ENCODE measurements at regions not wholly inside any gene's neighbourhood (a gene's known extent, or its start where the extent isn't known, plus 50 kb on each side); places are given as distances from the start of the nearest gene placed in this dataset.

- H3K27me3 ChIP-seq, result no peaks in the 10 kb centered on the region
These were observed 108.7 kb upstream of the NFIA start for GRCh38 chr1:60973668-60974067.

GRCh38 chr1:60972841-60973364, 109.5 kb upstream of the NFIA start:
- Histone ChIP-seq H3K27me3 (no peaks in the 10 kb centered on the region), H3K27ac (no peak overlapping the region), H3K9me3 (no peaks in the 10 kb centered on the region), H3K4me3 (ENCODE audit: low read depth in 1 of 2, low read length in 1 of 2) (no peak overlapping the region), H3K36me3 (no peaks in the 10 kb centered on the region), H3K4me1 (ENCODE audit: control insufficient read depth in 1 of 2, insufficient read depth in 1 of 2, low read depth in 1 of 2, low read length in 1 of 2) (no peaks in the 10 kb centered on the region)
- TF ChIP-seq CTCF (IDR thresholded peaks at IDR 0.05), result no peak

More at GRCh38 chr1:60973668-60974067, 108.7 kb upstream of the NFIA start:
- H3K4me3 ChIP-seq (ENCODE audit: low read depth in 1 of 2, low read length in 1 of 2), result no peak overlapping the region
- no peaks in the 10 kb centered on the region for H3K9me3 ChIP-seq
- no peak for TF ChIP-seq CTCF (IDR thresholded peaks at IDR 0.05)
- no peaks in the 10 kb centered on the region for H3K4me1 ChIP-seq (ENCODE audit: control insufficient read depth in 1 of 2, insufficient read depth in 1 of 2, low read depth in 1 of 2, low read length in 1 of 2)
- H3K36me3 ChIP-seq, result no peaks in the 10 kb centered on the region
- H3K27ac ChIP-seq, result no peak overlapping the region

DNA sequence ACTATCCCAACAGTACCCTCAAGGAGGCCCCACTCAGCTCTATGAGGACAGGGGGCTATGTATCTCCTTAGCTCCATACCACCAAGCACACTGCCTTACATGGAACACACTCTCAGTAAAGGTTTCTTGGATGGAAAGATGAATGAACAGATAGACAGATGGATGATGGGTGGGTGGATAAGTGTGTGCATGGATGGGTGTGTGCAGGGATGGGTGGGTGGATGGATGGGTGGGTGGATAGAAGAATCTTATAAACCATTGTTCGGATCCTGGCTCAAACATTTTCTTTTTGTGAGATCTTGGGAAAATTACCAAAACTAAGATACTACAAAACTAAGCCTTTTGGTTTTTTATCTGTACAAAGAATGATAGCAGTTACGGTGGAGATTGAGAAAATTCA, 111.0 kb upstream of the NFIA start:
- H3K9me3 ChIP-seq, result no peaks in the 10 kb centered on the region
- H3K27ac ChIP-seq, result no peak overlapping the region
- H3K27me3 ChIP-seq, result no peaks in the 10 kb centered on the region
- H3K36me3 ChIP-seq, result no peaks in the 10 kb centered on the region
- H3K4me1 ChIP-seq (ENCODE audit: control insufficient read depth in 1 of 2, insufficient read depth in 1 of 2, low read depth in 1 of 2, low read length in 1 of 2), result no peaks in the 10 kb centered on the region
- TF ChIP-seq CTCF (IDR thresholded peaks at IDR 0.05), result no peak
- H3K4me3 ChIP-seq (ENCODE audit: low read depth in 1 of 2, low read length in 1 of 2), result no peak overlapping the region

DNA sequence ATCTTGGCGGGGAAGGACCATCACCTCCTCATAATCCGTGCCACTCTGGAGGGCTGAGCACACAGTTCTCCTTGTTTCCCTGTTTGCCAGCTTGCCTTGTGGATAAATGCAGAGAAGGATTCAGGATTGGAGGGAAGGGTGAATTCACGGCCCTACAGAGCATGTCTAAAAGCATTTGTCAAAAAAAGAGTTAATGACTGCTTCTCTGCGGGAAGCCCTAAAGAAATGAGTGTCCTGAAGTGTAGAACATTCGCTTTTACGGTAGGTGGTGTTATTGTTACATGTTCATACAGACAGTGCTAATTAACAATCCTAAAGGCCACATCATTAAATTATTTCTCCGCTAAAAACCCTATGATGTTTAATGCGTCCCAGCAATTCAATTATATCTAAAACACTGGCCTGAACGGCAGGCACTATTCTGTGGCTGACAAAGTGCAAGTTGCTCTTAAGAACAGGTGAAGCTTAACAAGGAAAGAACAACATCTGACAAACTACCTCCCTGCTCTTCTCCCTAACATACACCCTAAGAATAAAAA, 112.3 kb upstream of the NFIA start:
- no peak for TF ChIP-seq CTCF (IDR thresholded peaks at IDR 0.05)

DNA sequence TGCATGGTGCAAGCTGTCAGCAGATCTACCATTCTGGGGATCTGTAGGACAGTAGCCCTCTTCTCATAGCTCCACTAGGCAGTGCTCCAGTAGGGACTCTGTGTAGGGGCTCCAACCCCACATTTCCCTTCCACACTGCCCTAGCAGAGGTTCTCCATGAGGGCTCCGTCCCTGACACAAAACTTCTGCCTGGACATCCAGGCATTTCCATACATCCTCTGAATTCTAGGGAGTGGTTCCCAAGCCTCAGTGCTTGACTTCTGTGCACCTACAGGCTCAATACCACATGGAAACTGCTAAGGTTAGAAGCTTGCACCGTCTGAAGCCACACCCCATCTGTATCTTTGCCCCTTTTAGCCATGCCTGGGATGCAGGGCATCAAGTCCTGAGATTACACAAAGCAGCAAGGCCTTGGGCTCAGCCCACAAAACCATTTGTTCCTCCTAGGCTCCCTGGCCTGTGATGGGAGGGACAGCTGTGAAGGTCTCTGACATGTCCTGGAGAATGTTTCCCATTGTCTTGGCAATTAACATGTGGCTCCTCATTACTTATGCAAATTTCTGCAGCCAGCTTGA, 117.0 kb upstream of the NFIA start:
- Histone ChIP-seq H3K27me3 (no peaks in the 10 kb centered on the region), H3K27ac (no peak overlapping the region), H3K9me3 (no peaks in the 10 kb centered on the region), H3K4me3 (ENCODE audit: low read depth in 1 of 2, low read length in 1 of 2) (no peak overlapping the region), H3K4me1 (ENCODE audit: control insufficient read depth in 1 of 2, insufficient read depth in 1 of 2, low read depth in 1 of 2, low read length in 1 of 2) (no peaks in the 10 kb centered on the region), H3K36me3 (no peaks in the 10 kb centered on the region)
- TF ChIP-seq CTCF (IDR thresholded peaks at IDR 0.05), result no peak

More for the DNA sequence above, 112.3 kb upstream of the NFIA start:
- no peak overlapping the region for H3K27ac ChIP-seq
- no peaks in the 10 kb centered on the region for H3K36me3 ChIP-seq
- H3K4me1 ChIP-seq (ENCODE audit: control insufficient read depth in 1 of 2, insufficient read depth in 1 of 2, low read depth in 1 of 2, low read length in 1 of 2), result no peaks in the 10 kb centered on the region
- no peaks in the 10 kb centered on the region for H3K27me3 ChIP-seq
- no peak overlapping the region for H3K4me3 ChIP-seq (ENCODE audit: low read depth in 1 of 2, low read length in 1 of 2)
- no peaks in the 10 kb centered on the region for H3K9me3 ChIP-seq
